Inferior parietal cortex (tissue), 1 donor: ENCODE measurements at regions not wholly inside any gene's neighbourhood (a gene's known extent, or its start where the extent isn't known, plus 50 kb on each side); places are given as distances from the start of the nearest gene placed in this dataset.

ENCODE experiments used
- DNase-seq: peaks from one replicate; pipeline ENCODE4 v3.0.0-alpha.2; 2016; ENCODE audit errors: extremely low spot score

GRCh38 chr22:46054091-46055073 lies 77.4 kb upstream of the WNT7B start:
- DNase-seq = peak; percentile 64

- DNase-seq = peak; percentile 45
These were observed 78.4 kb upstream of the WNT7B start for GRCh38 chr22:46055181-46055875.

GRCh38 chr22:46055911-46056545 lies 79.1 kb upstream of the WNT7B start:
- peak; percentile 78 for DNase-seq

GRCh38 chr22:46056546-46057245 lies 79.7 kb upstream of the WNT7B start:
- DNase-seq = peak; percentile 58

GRCh38 chr22:46057246-46058090 lies 80.5 kb upstream of the WNT7B start:
- DNase-seq = peak; percentile 62

- peak; percentile 72 for DNase-seq
These were observed 81.1 kb upstream of the WNT7B start for GRCh38 chr22:46058091-46058420.

GRCh38 chr22:46058591-46059519 lies 81.9 kb upstream of the WNT7B start:
- DNase-seq = peak; percentile 67

- DNase-seq = peak; percentile 18
These were observed 83.5 kb upstream of the WNT7B start for GRCh38 chr22:46060292-46061123.

GRCh38 chr22:46061124-46061500 lies 84.2 kb upstream of the WNT7B start:
- no peak for DNase-seq

- no peak for DNase-seq
These were observed 84.7 kb upstream of the WNT7B start for GRCh38 chr22:46061501-46062231.

- no peak for DNase-seq
These were observed 85.3 kb upstream of the WNT7B start for GRCh38 chr22:46062232-46062615.

GRCh38 chr22:46062971-46063631 lies 86.1 kb upstream of the WNT7B start:
- DNase-seq = peak; percentile 28

- DNase-seq = no peak
These were observed 86.5 kb upstream of the PPARA start for GRCh38 chr22:46063846-46064227.

GRCh38 chr22:46064228-46064965 lies 85.9 kb upstream of the PPARA start:
- DNase-seq = no peak

GRCh38 chr22:46064966-46065666 lies 85.2 kb upstream of the PPARA start:
- DNase-seq = no peak

GRCh38 chr22:46065691-46066454 lies 84.5 kb upstream of the PPARA start:
- DNase-seq = no peak
